ENCODE measurements at regions not wholly inside any gene's neighbourhood (a gene's known extent, or its start where the extent isn't known, plus 50 kb on each side); places are given as distances from the start of the nearest gene placed in this dataset.

- TF ChIP-seq TCF7L2 (IDR thresholded peaks at IDR 0.05; ENCODE audit: low read depth, low read length), result no peak
- no peak for TF ChIP-seq CTCF (IDR thresholded peaks at IDR 0.05)
- TF ChIP-seq POLR2AphosphoS5 (IDR thresholded peaks at IDR 0.05; ENCODE audit: low read depth, low read length), result no peak
- no peak for TF ChIP-seq SIN3A (IDR thresholded peaks at IDR 0.05; ENCODE audit: borderline replicate concordance, insufficient read depth, low read depth, low read length)
- no peak for TF ChIP-seq REST (IDR thresholded peaks at IDR 0.05; ENCODE audit: insufficient read depth in 1 of 2, low read depth in 2 of 2, low read length in 1 of 2)
Observed at GRCh38 chr2:141611-142010, 95.3 kb upstream of the FAM110C start.
